ENCODE measurements at regions not wholly inside any gene's neighbourhood (a gene's known extent, or its start where the extent isn't known, plus 50 kb on each side); places are given as distances from the start of the nearest gene placed in this dataset.
A peak's percentile ranks its signal among the peaks of the same experiment; 100 is the strongest.
"Not testable (repeated sequence)": the region's sequence is repeated elsewhere in the genome, so short reads cannot be mapped to it uniquely, and the experiment has no call there.

- DNase-seq = no peak
Observed at GRCh38 chr20:1845163-1845523, 50.1 kb upstream of the SIRPA start.

GRCh38 chr20:1844325-1845162 is 50.7 kb upstream of the SIRPA start:
- no peak for DNase-seq

- no peak for DNase-seq
Observed at GRCh38 chr20:1842281-1842680, 52.9 kb upstream of the SIRPA start.

GRCh38 chr20:1841554-1842140 is 53.6 kb upstream of the SIRPA start:
- no peak for DNase-seq

- DNase-seq = no peak
Observed at GRCh38 chr20:1840817-1841553, 54.2 kb upstream of the SIRPA start.

GRCh38 chr20:1839376-1840317 is 55.6 kb upstream of the SIRPA start:
- DNase-seq = not testable (repeated sequence)

GRCh38 chr20:1838556-1839279 is 56.5 kb upstream of the SIRPA start:
- no peak for DNase-seq

- no peak for DNase-seq
Observed at GRCh38 chr20:1835186-1836035, 59.8 kb upstream of the SIRPA start.

GRCh38 chr20:1833728-1834726 is 61.2 kb upstream of the SIRPA start:
- DNase-seq = peak; percentile 49

GRCh38 chr20:1833216-1833615 is 62.0 kb upstream of the SIRPA start:
- no peak for DNase-seq

- peak; percentile 18 for DNase-seq
Observed at GRCh38 chr20:1832634-1833033, 62.6 kb upstream of the SIRPA start.

GRCh38 chr20:1831606-1832005 is 63.6 kb upstream of the SIRPA start:
- no peak for DNase-seq

GRCh38 chr20:1831096-1831495 is 64.1 kb upstream of the SIRPA start:
- no peak for DNase-seq

- DNase-seq = no peak
Observed at GRCh38 chr20:1830240-1830639, 65.0 kb upstream of the SIRPA start.

- DNase-seq = no peak
Observed at GRCh38 chr20:1829531-1829930, 65.7 kb upstream of the SIRPA start.

- no peak for DNase-seq
Observed at GRCh38 chr20:1828786-1829131, 66.4 kb upstream of the SIRPA start.

GRCh38 chr20:1827974-1828785 is 67.0 kb upstream of the SIRPA start:
- no peak for DNase-seq

GRCh38 chr20:1827510-1827973 is 67.7 kb upstream of the SIRPA start:
- DNase-seq = no peak

- DNase-seq = no peak
Observed at GRCh38 chr20:1825938-1826445, 69.2 kb upstream of the SIRPA start.

Data from NCI-H345 (cell line).